H1 (cell line): ENCODE measurements at regions not wholly inside any gene's neighbourhood (a gene's known extent, or its start where the extent isn't known, plus 50 kb on each side); places are given as distances from the start of the nearest gene placed in this dataset.

ENCODE experiments used
- CTCF ChIA-PET: fragments of 300-600 bp; sonication (Branson Sonifier 250); formaldehyde crosslinking; loops from one replicate; lab custom pipeline; 2021; ENCODE audit not compliant: partially characterized antibody; lab: Charles Lee
- POLR2A ChIA-PET: fragments of 300-600 bp; sonication (Branson Sonifier 250); formaldehyde crosslinking; loops from one replicate; lab custom pipeline; 2021; ENCODE audit warnings: inconsistent platforms; ENCODE audit not compliant: partially characterized antibody; lab: Charles Lee
- DNase-seq, 2 experiments: peaks; one replicate each; pipeline versions ENCODE4 v3.0.0 to v3.0.0-alpha.2; 2010 to 2022; ENCODE audit warnings: low spot score in 2 of 2, low read depth in 1 of 2, mixed read lengths in 1 of 2
- FAIRE-seq: peaks from 2 replicates; lab custom pipeline; 2011; peaks lifted over from hg19 to GRCh38; lab: Jason Lieb, UNC
- H2AFZ ChIP-seq: 2 replicates; pipeline ENCODE4 v1.8.1; 2012; ENCODE audit warnings: low read length, inconsistent platforms
- H2AK5ac ChIP-seq: 2 replicates; pipeline ENCODE4 v1.6.1; 2013; ENCODE audit warnings: low read depth, low read length
- H2BK120ac ChIP-seq: replicated peaks from 2 replicates; pipeline ENCODE3; 2013; ENCODE audit warnings: low read depth, low read length, inconsistent platforms
- H2BK12ac ChIP-seq: 2 replicates; pipeline ENCODE4 v1.6.1; 2013; ENCODE audit warnings: low read depth, low read length
- H2BK15ac ChIP-seq: 2 replicates; pipeline ENCODE4 v1.6.1; 2013; ENCODE audit warnings: low read length
- H2BK20ac ChIP-seq: 2 replicates; pipeline ENCODE4 v1.6.1; 2013; ENCODE audit warnings: low read length
- H2BK5ac ChIP-seq: 2 replicates; pipeline ENCODE4 v1.6.1; 2013; ENCODE audit warnings: low read depth, low read length
- H3K14ac ChIP-seq: 2 replicates; pipeline ENCODE4 v1.6.1; 2013; ENCODE audit warnings: inconsistent platforms; ENCODE audit not compliant: insufficient read length
- H3K18ac ChIP-seq: 2 replicates; pipeline ENCODE4 v1.6.1; 2013; ENCODE audit warnings: low read length; ENCODE audit errors: extremely low read depth
- H3K23ac ChIP-seq: 2 replicates; pipeline ENCODE4 v1.6.1; 2013; ENCODE audit warnings: inconsistent platforms; ENCODE audit not compliant: insufficient read length
- H3K23me2 ChIP-seq: 2 replicates; pipeline ENCODE4 v1.6.1; 2013; ENCODE audit warnings: low read depth, low read length
- H3K27ac ChIP-seq: 2 replicates; pipeline ENCODE4 v1.6.1; 2011; ENCODE audit warnings: low read depth, low read length, inconsistent platforms
- H3K27me3 ChIP-seq, 4 experiments: replicated peaks in 1 of 4; 1 replicate in 1 of 4; 2 replicates in 3 of 4; pipeline versions ENCODE4 v1.6.1 to v1.8.1; 2011 to 2013; ENCODE audit warnings: low read length in 3 of 4, mild to moderate bottlenecking in 3 of 4, inconsistent platforms in 2 of 4, mixed read lengths in 2 of 4, moderate library complexity in 1 of 4; ENCODE audit not compliant: control insufficient read depth in 3 of 4, insufficient read depth in 3 of 4; ENCODE audit errors: extremely low read depth in 1 of 4
- H3K36me3 ChIP-seq, 4 experiments: 2 replicates each; pipeline versions ENCODE4 v1.6.1 to v1.8.1; 2011 to 2013; ENCODE audit warnings: mild to moderate bottlenecking in 4 of 4, low read length in 3 of 4, moderate library complexity in 2 of 4, control low read depth in 1 of 4, inconsistent platforms in 1 of 4; ENCODE audit not compliant: insufficient read depth in 4 of 4, control insufficient read depth in 2 of 4
- H3K4ac ChIP-seq: replicated peaks from 2 replicates; pipeline ENCODE3; 2013; ENCODE audit warnings: low read length, low read depth, mixed read lengths, inconsistent platforms; ENCODE audit not compliant: insufficient read length
- H3K4me1 ChIP-seq, 4 experiments: replicated peaks in 1 of 4; 1 replicate in 1 of 4; 2 replicates in 3 of 4; pipeline versions ENCODE4 v1.6.1 to v1.8.1; 2011 to 2013; ENCODE audit warnings: low read length in 3 of 4, inconsistent platforms in 2 of 4, mixed read lengths in 1 of 4; ENCODE audit not compliant: insufficient read depth in 4 of 4, control insufficient read depth in 3 of 4
- H3K4me2 ChIP-seq, 2 experiments: 2 replicates each; pipeline versions ENCODE4 v1.6.1 to v1.8.1; 2011 to 2013; ENCODE audit warnings: low read depth in 2 of 2, low read length in 2 of 2, control low read depth in 1 of 2, inconsistent platforms in 1 of 2, mild to moderate bottlenecking in 1 of 2; ENCODE audit not compliant: insufficient read depth in 1 of 2
- H3K4me3 ChIP-seq, 4 experiments: fragments of 200-600, 300-600 bp in 1 of 4; sonication (generic), shearing (Covaris generic), sonication (Bioruptor Twin) in 1 of 4; 2 replicates each; pipeline versions ENCODE4 v1.5.1 to v1.8.1; 2011 to 2016; ENCODE audit warnings: low read length in 4 of 4, low read depth in 3 of 4, control low read depth in 2 of 4, inconsistent platforms in 2 of 4, mild to moderate bottlenecking in 2 of 4, mixed read lengths in 1 of 4, moderate library complexity in 1 of 4; ENCODE audit not compliant: insufficient read depth in 2 of 4; ENCODE audit errors: extremely low read depth in 1 of 4
- H3K56ac ChIP-seq: replicated peaks from 2 replicates; pipeline ENCODE3; 2013; ENCODE audit warnings: low read depth, mild to moderate bottlenecking, mixed read lengths, low read length, inconsistent platforms; ENCODE audit not compliant: insufficient read length
- H3K79me1 ChIP-seq: 2 replicates; pipeline ENCODE4 v1.6.1; 2013; ENCODE audit warnings: low read depth, low read length, control low read depth
- H3K79me2 ChIP-seq, 2 experiments: 2 replicates each; pipeline versions ENCODE4 v1.6.1 to v1.8.1; 2012 to 2013; ENCODE audit warnings: low read length in 2 of 2, mild to moderate bottlenecking in 2 of 2, inconsistent platforms in 1 of 2; ENCODE audit not compliant: insufficient read depth in 2 of 2, control insufficient read depth in 1 of 2
- H3K9ac ChIP-seq, 4 experiments: replicated peaks in 1 of 4; 1 replicate in 1 of 4; 2 replicates in 3 of 4; pipeline versions ENCODE4 v1.6.1 to v1.8.1; 2011 to 2013; ENCODE audit warnings: low read depth in 3 of 4, low read length in 3 of 4, control low read depth in 2 of 4, mild to moderate bottlenecking in 2 of 4, moderate library complexity in 2 of 4, inconsistent platforms in 1 of 4; ENCODE audit errors: extremely low read depth in 1 of 4
- H3K9me3 ChIP-seq, 2 experiments: 2 replicates each; pipeline versions ENCODE4 v1.6.1 to v1.8.1; 2012 to 2013; ENCODE audit warnings: mild to moderate bottlenecking in 2 of 2, moderate library complexity in 2 of 2, control low read depth in 1 of 2, inconsistent platforms in 1 of 2, low read depth in 1 of 2, low read length in 1 of 2, mixed read lengths in 1 of 2; ENCODE audit not compliant: insufficient read depth in 2 of 2
- H4K20me1 ChIP-seq, 2 experiments: replicated peaks in 1 of 2; 2 replicates each; pipeline versions ENCODE3 to v1.8.1; 2011 to 2013; ENCODE audit warnings: inconsistent platforms in 2 of 2, low read length in 2 of 2, mild to moderate bottlenecking in 1 of 2; ENCODE audit not compliant: insufficient read depth in 2 of 2, control insufficient read depth in 1 of 2
- H4K5ac ChIP-seq: 2 replicates; pipeline ENCODE4 v1.6.1; 2013; ENCODE audit warnings: low read length, low read depth, mixed read lengths, inconsistent platforms; ENCODE audit not compliant: insufficient read length
- H4K8ac ChIP-seq: 2 replicates; pipeline ENCODE4 v1.8.0; 2013; ENCODE audit warnings: mild to moderate bottlenecking, moderate library complexity, low read length, inconsistent platforms; ENCODE audit not compliant: insufficient read depth; ENCODE audit errors: extremely low read depth
- H4K91ac ChIP-seq: replicated peaks from 2 replicates; pipeline ENCODE3; 2013; ENCODE audit warnings: low read length, mixed read lengths, inconsistent platforms; ENCODE audit not compliant: insufficient read length
- CHD1 ChIP-seq: IDR thresholded peaks from 2 replicates; pipeline ENCODE4 v1.6.1; 2012; ENCODE audit warnings: low read depth, low read length, improper control_type of control experiment
- E2F6 ChIP-seq: IDR thresholded peaks from 2 replicates; pipeline ENCODE4 v1.6.1; 2012; ENCODE audit warnings: inconsistent platforms
- SIRT6 ChIP-seq: IDR thresholded peaks from one replicate; pipeline ENCODE4 v1.7.1; 2012; ENCODE audit warnings: low read length, inconsistent platforms
- SP1 ChIP-seq: IDR thresholded peaks from 2 replicates; pipeline ENCODE4 v1.6.1; 2011; ENCODE audit warnings: low read depth, low read length
- TAF1 ChIP-seq: IDR thresholded peaks from 2 replicates; pipeline ENCODE4 v1.6.1; 2011; ENCODE audit warnings: mild to moderate bottlenecking, low read depth, low read length
- YY1 ChIP-seq: IDR thresholded peaks from 2 replicates; pipeline ENCODE4 v1.6.1; 2011; ENCODE audit warnings: low read depth, mild to moderate bottlenecking, low read length
- whole genome bisulfite sequencing, 2 experiments: shearing (Covaris generic) in 1 of 2; methylation state at CpG; one replicate each; pipeline versions ENCODE4 v1.1.6 to v1.1.7; 2013 to 2015; ENCODE audit warnings: low lambda C conversion rate in 2 of 2, mixed read lengths in 2 of 2, inconsistent platforms in 1 of 2, low coverage in 1 of 2, missing lambda C conversion rate in 1 of 2; ENCODE audit not compliant: insufficient replicate concordance in 2 of 2, insufficient coverage in 1 of 2, insufficient read length in 1 of 2; ENCODE audit errors: extremely low coverage in 1 of 2, missing lambda C conversion rate in 1 of 2; 5-methylcytosine and 5-hydroxymethylcytosine counted together
- TF ChIP-seq, protein P1 (sequence below): IDR thresholded peaks from 2 replicates; pipeline ENCODE4 v1.6.1; 2012; ENCODE audit warnings: inconsistent platforms

DNA sequence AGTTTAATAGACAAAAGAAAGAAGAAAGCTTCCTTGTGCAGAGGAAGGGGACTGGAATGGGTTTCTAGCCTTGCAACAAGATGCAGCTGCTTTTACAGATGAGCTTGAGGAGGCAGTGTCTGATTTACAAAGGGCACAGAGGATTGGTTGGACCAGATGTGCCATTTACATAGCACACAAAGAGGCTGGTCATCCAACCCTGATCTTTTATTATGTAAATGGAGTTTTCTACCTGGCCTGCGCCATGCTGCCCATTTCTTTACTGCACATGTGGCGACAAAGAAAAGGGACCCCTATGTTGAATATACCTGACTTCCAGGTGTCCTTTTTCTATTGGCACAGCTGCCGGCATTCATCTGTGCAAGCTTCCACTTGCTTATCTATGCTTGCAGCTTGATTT lies 409.4 kb upstream of the FRG2C start:
- Histone ChIP-seq H3K18ac (no peak overlapping the region), H4K8ac (no peak overlapping the region), H3K79me2 (no peaks in the 10 kb centered on the region), H3K23me2 (no peaks in the 10 kb centered on the region), H2BK15ac (no peak overlapping the region), H3K4ac (no peak overlapping the region), H3K4me1 (peaks cover 0 to 6% (median 2%) of the 10 kb centered on the region in 4 experiments; a peak in 4 of 7 replicates), H3K4me3 (0 out of 8 replicates have a peak overlapping the region, but pooled peaks of 1 of the 4 experiments have one; percentile 15), H2BK12ac (peak overlapping the region; percentile 90; the same call in 1 of the 2 replicates), H4K20me1 (no peaks in the 10 kb centered on the region), H3K36me3 (no peaks in the 10 kb centered on the region), H2BK120ac (no peak overlapping the region), H3K79me1 (no peaks in the 10 kb centered on the region), H3K9me3 (no peaks in the 10 kb centered on the region), H3K27me3 (no peaks in the 10 kb centered on the region), H3K9ac (no peak overlapping the region), H4K5ac (no peak overlapping the region), H4K91ac (no peak overlapping the region), H3K14ac (no peak overlapping the region), H3K27ac (peak overlapping the region; percentile 71; the same call in 1 of the 2 replicates), H2AK5ac (no peak overlapping the region), H2AFZ (no peak overlapping the region), H3K23ac (no peak overlapping the region), H2BK5ac (no peak overlapping the region; the same call in 1 of the 2 replicates), H3K4me2 (peak overlapping the region; percentile 47 to 67)
- WGBS, 2 experiments, result 24% methylated on average over 2 of the region's 3 CpGs; no CpG with 5 or more reads in 1 of the 2 experiments
- ChIA-PET POLR2A (interaction anchor here (1.2 kb wide), 1 partner anchor 18 kb away, joined by 3 read pairs; no protein-coding TSS in a partner anchor), CTCF (interaction anchor here (1.0 to 5.7 kb wide), 9 partner anchors 9 to 175 kb away, joined by 3 to 27 read pairs (median 4); no protein-coding TSS in a partner anchor)
- peak; percentile 10 to 50 for DNase-seq
- FAIRE-seq, result peak; percentile 85
- TF ChIP-seq, protein P1, sequence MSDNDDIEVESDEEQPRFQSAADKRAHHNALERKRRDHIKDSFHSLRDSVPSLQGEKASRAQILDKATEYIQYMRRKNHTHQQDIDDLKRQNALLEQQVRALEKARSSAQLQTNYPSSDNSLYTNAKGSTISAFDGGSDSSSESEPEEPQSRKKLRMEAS, result peak; percentile 76
- TF ChIP-seq CHD1 (no peak), SP1 (peak; percentile 50; the same call in 1 of the 2 replicates), YY1 (peak; percentile 38; the same call in 1 of the 2 replicates), TAF1 (0 out of 2 replicates have a peak, but pooled peaks have one; percentile 20), E2F6 (peak; percentile 46; the same call in 1 of the 2 replicates), SIRT6 (no peak)
- TF ChIP-seq, all 59 proteins: peak for 5
- no peak overlapping the region for H3K56ac ChIP-seq
- no peak overlapping the region for H2BK20ac ChIP-seq
